ENCODE measurements at regions not wholly inside any gene's neighbourhood (a gene's known extent, or its start where the extent isn't known, plus 50 kb on each side); places are given as distances from the start of the nearest gene placed in this dataset.

DNA sequence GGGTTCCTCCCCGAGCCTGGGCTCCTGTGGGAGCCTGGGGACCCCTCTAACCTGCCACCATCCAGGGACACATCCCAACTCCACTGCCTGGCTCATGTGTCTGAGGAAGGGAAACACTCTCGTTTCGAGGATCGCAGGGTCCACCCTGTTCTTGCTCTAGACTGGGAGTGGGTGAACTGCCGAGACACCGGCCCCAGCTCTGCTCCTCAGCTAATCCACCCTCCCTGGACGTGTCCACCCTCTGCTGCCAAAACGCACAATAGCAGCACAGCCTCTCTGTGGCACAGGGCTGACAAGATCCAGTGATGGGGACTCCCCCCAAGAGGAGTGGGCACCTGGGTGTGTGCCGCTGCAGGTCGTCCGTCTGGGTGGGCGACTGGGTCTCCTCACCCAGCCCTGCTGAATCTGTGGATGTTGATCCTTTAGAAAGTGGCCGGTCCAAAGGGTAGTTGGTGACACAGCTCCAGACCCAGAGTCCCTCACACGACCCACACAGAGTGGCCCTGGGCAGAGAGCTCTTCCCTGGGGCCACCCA is 65.2 kb upstream of the FAM20C start:
- no peak for TF ChIP-seq FOS (IDR thresholded peaks at IDR 0.05; ENCODE audit: low read depth, low read length)
- TF ChIP-seq RCOR1 (IDR thresholded peaks at IDR 0.05; ENCODE audit: insufficient replicate concordance, low read length): no peak
- TF ChIP-seq, protein P1, sequence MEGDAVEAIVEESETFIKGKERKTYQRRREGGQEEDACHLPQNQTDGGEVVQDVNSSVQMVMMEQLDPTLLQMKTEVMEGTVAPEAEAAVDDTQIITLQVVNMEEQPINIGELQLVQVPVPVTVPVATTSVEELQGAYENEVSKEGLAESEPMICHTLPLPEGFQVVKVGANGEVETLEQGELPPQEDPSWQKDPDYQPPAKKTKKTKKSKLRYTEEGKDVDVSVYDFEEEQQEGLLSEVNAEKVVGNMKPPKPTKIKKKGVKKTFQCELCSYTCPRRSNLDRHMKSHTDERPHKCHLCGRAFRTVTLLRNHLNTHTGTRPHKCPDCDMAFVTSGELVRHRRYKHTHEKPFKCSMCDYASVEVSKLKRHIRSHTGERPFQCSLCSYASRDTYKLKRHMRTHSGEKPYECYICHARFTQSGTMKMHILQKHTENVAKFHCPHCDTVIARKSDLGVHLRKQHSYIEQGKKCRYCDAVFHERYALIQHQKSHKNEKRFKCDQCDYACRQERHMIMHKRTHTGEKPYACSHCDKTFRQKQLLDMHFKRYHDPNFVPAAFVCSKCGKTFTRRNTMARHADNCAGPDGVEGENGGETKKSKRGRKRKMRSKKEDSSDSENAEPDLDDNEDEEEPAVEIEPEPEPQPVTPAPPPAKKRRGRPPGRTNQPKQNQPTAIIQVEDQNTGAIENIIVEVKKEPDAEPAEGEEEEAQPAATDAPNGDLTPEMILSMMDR (conservative IDR thresholded peaks at IDR 0.05; ENCODE audit: low read depth, low read length): no peak
- no peak for TF ChIP-seq MXI1 (IDR thresholded peaks at IDR 0.05; ENCODE audit: borderline replicate concordance, low read depth, low read length)
- TF ChIP-seq POLR2A (IDR thresholded peaks at IDR 0.05; ENCODE audit: low read depth, low read length): no peak
- TF ChIP-seq BHLHE40 (IDR thresholded peaks at IDR 0.05; ENCODE audit: low read depth, low read length): no peak
- no peak for TF ChIP-seq CEBPB (IDR thresholded peaks at IDR 0.05; ENCODE audit: low read depth, low read length)
- TF ChIP-seq, protein P2, sequence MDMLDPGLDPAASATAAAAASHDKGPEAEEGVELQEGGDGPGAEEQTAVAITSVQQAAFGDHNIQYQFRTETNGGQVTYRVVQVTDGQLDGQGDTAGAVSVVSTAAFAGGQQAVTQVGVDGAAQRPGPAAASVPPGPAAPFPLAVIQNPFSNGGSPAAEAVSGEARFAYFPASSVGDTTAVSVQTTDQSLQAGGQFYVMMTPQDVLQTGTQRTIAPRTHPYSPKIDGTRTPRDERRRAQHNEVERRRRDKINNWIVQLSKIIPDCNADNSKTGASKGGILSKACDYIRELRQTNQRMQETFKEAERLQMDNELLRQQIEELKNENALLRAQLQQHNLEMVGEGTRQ (IDR thresholded peaks at IDR 0.05; ENCODE audit: low read depth, low read length): no peak
- TF ChIP-seq SMC3 (IDR thresholded peaks at IDR 0.05; ENCODE audit: low read depth, low read length): no peak
- TF ChIP-seq CHD1 (IDR thresholded peaks at IDR 0.05; ENCODE audit: low read depth, low read length): no peak

Measured in IMR-90 (cell line).